HepG2 (cell line): ENCODE measurements at regions not wholly inside any gene's neighbourhood (a gene's known extent, or its start where the extent isn't known, plus 50 kb on each side); places are given as distances from the start of the nearest gene placed in this dataset.

Experiments
- ATAC-seq: fragments of 200-7000 bp; cut with Tn5 transposase; 3 replicates; pipeline ENCODE4 v1.9.1; 2020; ENCODE audit warnings: mild to moderate bottlenecking, moderate library complexity
- BruUV-seq: library from RNA; stranded (reverse); fragments of 400-500 nt; replicated peaks from 2 replicates; lab custom pipeline; 2021; lab: Mats Ljungman, UMichigan
- CTCF ChIA-PET: fragments of 300-600 bp; formaldehyde crosslinking; extraction: SDS; loops from one replicate; lab custom pipeline; 2021; ENCODE audit warnings: low total read pairs, inconsistent platforms, low intra/inter-chr PET ratio; lab: Yijun Ruan, JAX
- POLR2A ChIA-PET: fragments of 350-600 bp; sonication (Branson Sonifier 250); formaldehyde crosslinking; loops from one replicate; lab custom pipeline; 2020; ENCODE audit warnings: antibody characterized with exemption, inconsistent platforms; lab: Yijun Ruan, JAX
- DNase-seq: peaks from one replicate; pipeline ENCODE4 v3.0.0-alpha.2; 2015; ENCODE audit warnings: low spot score
- FAIRE-seq: peaks from 3 replicates; lab custom pipeline; 2011; peaks lifted over from hg19 to GRCh38; lab: Jason Lieb, UNC
- H2AFZ ChIP-seq: one replicate; pipeline ENCODE4 v1.6.1; 2011; ENCODE audit warnings: low read length, inconsistent platforms
- H3K27ac ChIP-seq: fragments of 300-600 bp; 3 replicates; pipeline ENCODE4 v1.8.0; 2011; ENCODE audit warnings: mixed run types, mild to moderate bottlenecking, mixed read lengths, low read length, inconsistent platforms; ENCODE audit not compliant: insufficient read depth; ENCODE audit errors: extremely low read length
- H3K27me3 ChIP-seq, 2 experiments: fragments of 200-600 bp in 1 of 2; 2 replicates in 1 of 2; 3 replicates in 1 of 2; pipeline versions ENCODE4 v1.6.0 to v1.8.0; 2011; ENCODE audit warnings: low read length in 2 of 2, mild to moderate bottlenecking in 2 of 2, moderate library complexity in 2 of 2, inconsistent platforms in 1 of 2; ENCODE audit not compliant: insufficient read depth in 2 of 2, control insufficient read depth in 1 of 2
- H3K36me3 ChIP-seq, 2 experiments: fragments of 200-600 bp in 1 of 2; replicated peaks in 1 of 2; 2 replicates in 1 of 2; 3 replicates in 1 of 2; pipeline versions ENCODE4 v1.5.1 to v1.8.0; 2011; ENCODE audit warnings: low read length in 2 of 2, inconsistent platforms in 1 of 2; ENCODE audit not compliant: insufficient read depth in 2 of 2, control insufficient read depth in 1 of 2
- H3K4me1 ChIP-seq: 2 replicates; pipeline ENCODE4 v1.5.1; 2012; ENCODE audit warnings: low read length, inconsistent platforms; ENCODE audit not compliant: insufficient read depth
- H3K4me2 ChIP-seq: 2 replicates; pipeline ENCODE4 v1.6.0; 2011; ENCODE audit warnings: low read depth, low read length, inconsistent platforms
- H3K4me3 ChIP-seq, 3 experiments: fragments of 200-600 bp in 1 of 3; sonication (generic), shearing (Covaris generic) in 1 of 3; replicated peaks in 1 of 3; 2 replicates each; pipeline ENCODE4 v1.5.1; 2011 to 2016; ENCODE audit warnings: low read length in 3 of 3, inconsistent platforms in 2 of 3, low read depth in 2 of 3, mild to moderate bottlenecking in 2 of 3, control low read depth in 1 of 3, mixed read lengths in 1 of 3; ENCODE audit not compliant: insufficient read depth in 1 of 3
- H3K79me2 ChIP-seq: one replicate; pipeline ENCODE4 v1.6.1; 2011; ENCODE audit warnings: low read length, inconsistent platforms; ENCODE audit not compliant: insufficient read depth
- H3K9ac ChIP-seq: 2 replicates; pipeline ENCODE4 v1.6.0; 2011; ENCODE audit warnings: mild to moderate bottlenecking, low read depth, low read length, inconsistent platforms; ENCODE audit not compliant: insufficient read depth
- H3K9me3 ChIP-seq: 2 replicates; pipeline ENCODE4 v1.5.1; 2012; ENCODE audit warnings: mild to moderate bottlenecking, low read length
- H4K20me1 ChIP-seq: 2 replicates; pipeline ENCODE4 v1.6.0; 2011; ENCODE audit warnings: inconsistent platforms, mild to moderate bottlenecking, low read length, moderate library complexity; ENCODE audit not compliant: insufficient read depth
- HOXA9 ChIP-seq: sonication (generic); formaldehyde crosslinking; IDR thresholded peaks from 2 replicates; pipeline ENCODE4 v1.8.1; 2022; ENCODE audit warnings: missing genetic modification reagents, mild to moderate bottlenecking, moderate library complexity, borderline replicate concordance
- ISL2 ChIP-seq: sonication (generic); formaldehyde crosslinking; IDR thresholded peaks from 2 replicates; pipeline ENCODE4 v1.5.0; 2020; ENCODE audit warnings: missing genetic modification reagents
- KDM6A ChIP-seq: IDR thresholded peaks from 2 replicates; pipeline ENCODE4 v1.6.1; 2016; ENCODE audit warnings: low read depth
- MTF1 ChIP-seq: sonication (generic); formaldehyde crosslinking; IDR thresholded peaks from 2 replicates; pipeline ENCODE4 v1.5.0; 2020; ENCODE audit warnings: missing genetic modification reagents
- SAFB2 ChIP-seq: sonication (generic); formaldehyde crosslinking; IDR thresholded peaks from 2 replicates; pipeline ENCODE4 v1.5.1; 2020; ENCODE audit warnings: missing genetic modification reagents, low read depth, mild to moderate bottlenecking, borderline replicate concordance
- TCF7 ChIP-seq: sonication (generic); IDR thresholded peaks from 2 replicates; pipeline ENCODE4 v1.6.1; 2016; ENCODE audit warnings: antibody characterized with exemption, low read depth
- ZBTB46 ChIP-seq: sonication (generic); formaldehyde crosslinking; IDR thresholded peaks from 2 replicates; pipeline ENCODE4 v1.4.0; 2020; ENCODE audit warnings: mild to moderate bottlenecking, missing genetic modification reagents, borderline replicate concordance
- ZNF207 ChIP-seq: fragments of 450-650 bp; IDR thresholded peaks from 2 replicates; pipeline ENCODE4 v1.6.1; 2016; ENCODE audit warnings: antibody characterized with exemption, borderline replicate concordance
- ZNF510 ChIP-seq: sonication (generic); formaldehyde crosslinking; IDR thresholded peaks from 2 replicates; pipeline ENCODE4 v1.4.0; 2020; ENCODE audit warnings: low read depth, mild to moderate bottlenecking, missing genetic modification reagents
- ZNF598 ChIP-seq: sonication (generic); formaldehyde crosslinking; IDR thresholded peaks from 2 replicates; pipeline ENCODE4 v1.5.1; 2020; ENCODE audit warnings: mild to moderate bottlenecking, missing genetic modification reagents, borderline replicate concordance
- ZNF605 ChIP-seq: sonication (generic); formaldehyde crosslinking; IDR thresholded peaks from 2 replicates; pipeline ENCODE4 v1.8.0; 2022; ENCODE audit warnings: mild to moderate bottlenecking, missing genetic modification reagents
- ZNF883 ChIP-seq: sonication (generic); formaldehyde crosslinking; IDR thresholded peaks from 2 replicates; pipeline ENCODE4 v1.5.1; 2020; ENCODE audit warnings: mild to moderate bottlenecking, missing genetic modification reagents; ENCODE audit errors: not compliant biosample characterization
- WGBS: methylation state at CpG from one replicate; pipeline ENCODE4 v1.1.6; 2017; ENCODE audit warnings: low lambda C conversion rate; 5-methylcytosine and 5-hydroxymethylcytosine counted together
- in situ Hi-C: cut with HindIII; loops from 2 replicates; pipeline ENCODE4 v1.10.0; 2017; ENCODE audit warnings: low pct_unique_long_range_greater_than_20kb; ENCODE audit not compliant: extremely low pct_ligation_motif_present
- intact Hi-C: fragments of 100-400 bp; cut with micrococcal nuclease; formaldehyde crosslinking; loops from one replicate; pipeline ENCODE4 v1.10.0; 2022; ENCODE audit not compliant: unreplicated experiment
- TF ChIP-seq, protein P1 (sequence below): sonication (generic); formaldehyde crosslinking; IDR thresholded peaks from 2 replicates; pipeline ENCODE4 v1.4.0; 2020; ENCODE audit warnings: missing genetic modification reagents; ENCODE audit errors: not compliant biosample characterization
- TF ChIP-seq, protein P2 (sequence below), 2 experiments: IDR thresholded peaks; 2 replicates each; pipeline ENCODE4 v1.6.1; 2011 to 2012; ENCODE audit warnings: low read length in 2 of 2, borderline replicate concordance in 1 of 2, low read depth in 1 of 2, mild to moderate bottlenecking in 1 of 2, moderate library complexity in 1 of 2

GRCh38 chr3:72055436-72055835, 270.5 kb upstream of the PROK2 start:
- ChIA-PET POLR2A (no interaction called here), CTCF (no interaction called here)
- BruUV-seq, result no TSS peak
- TF ChIP-seq KDM6A (CRISPR knock-in tag) (no peak), HOXA9 (no peak), ISL2 (CRISPR knock-in tag) (no peak), MTF1 (no peak), TCF7 (no peak), ZNF883 (no peak), ZBTB46 (CRISPR knock-in tag) (no peak), ZNF510 (no peak), SAFB2 (CRISPR knock-in tag) (no peak), ZNF598 (CRISPR knock-in tag) (no peak), ZNF605 (CRISPR knock-in tag) (no peak), ZNF207 (no peak)
- TF ChIP-seq, protein P1, sequence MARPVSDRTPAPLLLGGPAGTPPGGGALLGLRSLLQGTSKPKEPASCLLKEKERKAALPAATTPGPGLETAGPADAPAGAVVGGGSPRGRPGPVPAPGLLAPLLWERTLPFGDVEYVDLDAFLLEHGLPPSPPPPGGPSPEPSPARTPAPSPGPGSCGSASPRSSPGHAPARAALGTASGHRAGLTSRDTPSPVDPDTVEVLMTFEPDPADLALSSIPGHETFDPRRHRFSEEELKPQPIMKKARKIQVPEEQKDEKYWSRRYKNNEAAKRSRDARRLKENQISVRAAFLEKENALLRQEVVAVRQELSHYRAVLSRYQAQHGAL (CRISPR knock-in tag), result no peak
- TF ChIP-seq, protein P2, sequence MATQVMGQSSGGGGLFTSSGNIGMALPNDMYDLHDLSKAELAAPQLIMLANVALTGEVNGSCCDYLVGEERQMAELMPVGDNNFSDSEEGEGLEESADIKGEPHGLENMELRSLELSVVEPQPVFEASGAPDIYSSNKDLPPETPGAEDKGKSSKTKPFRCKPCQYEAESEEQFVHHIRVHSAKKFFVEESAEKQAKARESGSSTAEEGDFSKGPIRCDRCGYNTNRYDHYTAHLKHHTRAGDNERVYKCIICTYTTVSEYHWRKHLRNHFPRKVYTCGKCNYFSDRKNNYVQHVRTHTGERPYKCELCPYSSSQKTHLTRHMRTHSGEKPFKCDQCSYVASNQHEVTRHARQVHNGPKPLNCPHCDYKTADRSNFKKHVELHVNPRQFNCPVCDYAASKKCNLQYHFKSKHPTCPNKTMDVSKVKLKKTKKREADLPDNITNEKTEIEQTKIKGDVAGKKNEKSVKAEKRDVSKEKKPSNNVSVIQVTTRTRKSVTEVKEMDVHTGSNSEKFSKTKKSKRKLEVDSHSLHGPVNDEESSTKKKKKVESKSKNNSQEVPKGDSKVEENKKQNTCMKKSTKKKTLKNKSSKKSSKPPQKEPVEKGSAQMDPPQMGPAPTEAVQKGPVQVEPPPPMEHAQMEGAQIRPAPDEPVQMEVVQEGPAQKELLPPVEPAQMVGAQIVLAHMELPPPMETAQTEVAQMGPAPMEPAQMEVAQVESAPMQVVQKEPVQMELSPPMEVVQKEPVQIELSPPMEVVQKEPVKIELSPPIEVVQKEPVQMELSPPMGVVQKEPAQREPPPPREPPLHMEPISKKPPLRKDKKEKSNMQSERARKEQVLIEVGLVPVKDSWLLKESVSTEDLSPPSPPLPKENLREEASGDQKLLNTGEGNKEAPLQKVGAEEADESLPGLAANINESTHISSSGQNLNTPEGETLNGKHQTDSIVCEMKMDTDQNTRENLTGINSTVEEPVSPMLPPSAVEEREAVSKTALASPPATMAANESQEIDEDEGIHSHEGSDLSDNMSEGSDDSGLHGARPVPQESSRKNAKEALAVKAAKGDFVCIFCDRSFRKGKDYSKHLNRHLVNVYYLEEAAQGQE (IDR thresholded peaks at IDR 0.05; ENCODE audit: borderline replicate concordance in 1 of 2, low read depth in 1 of 2, low read length in 2 of 2), result no peak
- in situ Hi-C loops (no loop called here), intact Hi-C loops (no loop called here)
- no peak overlapping the region for H3K4me2 ChIP-seq
- DNase-seq, result no peak
- H3K27ac ChIP-seq, result no peak overlapping the region
- FAIRE-seq, result no peak
- no peak for ATAC-seq
- H4K20me1 ChIP-seq, result no peaks in the 10 kb centered on the region
- no peaks in the 10 kb centered on the region for H3K9me3 ChIP-seq
- no peaks in the 10 kb centered on the region for H3K36me3 ChIP-seq
- 0 out of 5 replicates have a peak, but pooled peaks cover 0 to 3% of the 10 kb centered on the region in 2 experiments for H3K27me3 ChIP-seq
- H2AFZ ChIP-seq, result no peak overlapping the region
- H3K4me1 ChIP-seq, result peaks cover 6% of the 10 kb centered on the region; the same call in 1 of the 2 replicates
- no peak overlapping the region for H3K4me3 ChIP-seq
- no peak overlapping the region for H3K9ac ChIP-seq
- 40% methylated on average over 1 of the region's 1 CpG for WGBS
- no peaks in the 10 kb centered on the region for H3K79me2 ChIP-seq
